GM12874 (cell line): ENCODE measurements at regions not wholly inside any gene's neighbourhood (a gene's known extent, or its start where the extent isn't known, plus 50 kb on each side); places are given as distances from the start of the nearest gene placed in this dataset.

ENCODE experiments used
- TF ChIP-seq, protein P1 (sequence below): IDR thresholded peaks from 2 replicates; pipeline ENCODE4 v1.5.1; 2011; ENCODE audit warnings: low read depth, mild to moderate bottlenecking, control low read depth, low read length, moderate library complexity; ENCODE audit not compliant: insufficient read depth

DNA sequence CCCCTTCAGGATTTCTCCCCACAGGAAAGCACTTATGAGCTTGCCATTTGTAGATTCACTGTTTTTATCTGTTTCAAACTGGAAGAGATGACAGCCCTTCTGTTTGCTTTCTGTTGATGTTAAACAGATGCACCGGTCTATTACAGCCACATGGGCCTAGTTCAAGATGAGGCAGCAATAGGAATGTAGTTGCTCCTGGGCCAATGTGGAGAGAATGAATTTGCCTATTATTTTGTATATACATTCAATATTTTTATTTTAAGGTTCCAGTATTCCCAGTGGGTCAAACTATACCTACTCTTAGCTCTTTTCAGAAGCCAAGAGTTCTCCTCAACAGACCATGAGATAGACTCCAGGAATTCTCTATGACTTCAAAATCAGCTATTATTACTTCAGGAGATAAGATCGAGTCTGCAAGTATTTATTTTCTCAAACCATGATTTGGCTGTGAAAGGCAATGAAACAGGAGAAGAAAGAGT is 461.6 kb downstream of the RASEF start:
- TF ChIP-seq, protein P1, sequence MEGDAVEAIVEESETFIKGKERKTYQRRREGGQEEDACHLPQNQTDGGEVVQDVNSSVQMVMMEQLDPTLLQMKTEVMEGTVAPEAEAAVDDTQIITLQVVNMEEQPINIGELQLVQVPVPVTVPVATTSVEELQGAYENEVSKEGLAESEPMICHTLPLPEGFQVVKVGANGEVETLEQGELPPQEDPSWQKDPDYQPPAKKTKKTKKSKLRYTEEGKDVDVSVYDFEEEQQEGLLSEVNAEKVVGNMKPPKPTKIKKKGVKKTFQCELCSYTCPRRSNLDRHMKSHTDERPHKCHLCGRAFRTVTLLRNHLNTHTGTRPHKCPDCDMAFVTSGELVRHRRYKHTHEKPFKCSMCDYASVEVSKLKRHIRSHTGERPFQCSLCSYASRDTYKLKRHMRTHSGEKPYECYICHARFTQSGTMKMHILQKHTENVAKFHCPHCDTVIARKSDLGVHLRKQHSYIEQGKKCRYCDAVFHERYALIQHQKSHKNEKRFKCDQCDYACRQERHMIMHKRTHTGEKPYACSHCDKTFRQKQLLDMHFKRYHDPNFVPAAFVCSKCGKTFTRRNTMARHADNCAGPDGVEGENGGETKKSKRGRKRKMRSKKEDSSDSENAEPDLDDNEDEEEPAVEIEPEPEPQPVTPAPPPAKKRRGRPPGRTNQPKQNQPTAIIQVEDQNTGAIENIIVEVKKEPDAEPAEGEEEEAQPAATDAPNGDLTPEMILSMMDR = no peak

DNA sequence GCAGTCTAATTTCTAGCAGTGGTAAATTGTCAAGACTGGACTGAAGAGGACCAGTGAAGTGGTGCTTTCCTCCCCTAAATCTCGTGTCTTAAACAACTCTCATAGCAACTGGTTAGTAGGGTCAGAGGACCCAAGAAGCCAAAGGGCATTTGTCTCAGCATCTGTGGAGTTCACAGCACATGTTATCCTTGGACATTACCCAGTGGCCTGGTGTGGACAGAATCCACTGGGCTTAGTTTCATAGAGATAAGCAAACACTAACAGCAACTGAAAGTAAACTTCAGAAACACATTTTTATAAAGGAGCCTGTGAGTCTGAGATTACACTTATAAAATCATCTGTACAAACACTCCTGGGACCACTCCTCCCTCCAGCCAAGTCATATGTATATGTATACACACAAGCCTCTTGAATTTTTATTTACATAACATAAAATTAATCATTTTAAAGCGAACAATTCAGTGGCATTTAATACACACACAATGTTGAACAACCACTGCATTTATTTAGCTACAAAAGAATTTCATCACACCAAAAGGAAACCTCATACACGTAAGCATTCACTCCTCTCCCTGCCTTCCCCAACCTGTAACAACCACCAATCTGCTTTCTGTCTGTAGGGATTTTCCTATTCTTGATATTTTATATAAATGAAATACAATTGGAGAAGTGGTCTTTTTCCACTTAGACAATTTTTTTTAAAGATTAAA is 457.8 kb downstream of the RASEF start:
- TF ChIP-seq, protein P1 = no peak

DNA sequence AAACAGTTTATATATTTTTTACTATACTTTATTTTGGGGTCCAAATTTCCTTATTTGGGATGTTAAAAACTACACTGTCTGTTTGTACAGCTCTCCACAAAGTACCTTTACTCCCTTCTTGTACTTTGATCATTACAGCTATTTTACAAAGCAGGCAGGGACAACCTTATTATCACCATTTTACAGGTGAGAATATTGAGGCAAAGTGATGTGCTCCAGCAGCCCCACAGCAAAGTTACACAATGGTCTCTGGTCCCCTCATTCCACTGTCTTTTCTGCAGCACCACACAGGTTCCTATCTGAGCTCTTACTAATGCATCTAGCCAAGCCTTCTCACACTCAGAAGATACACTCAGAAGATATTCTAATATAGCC is 457.3 kb downstream of the RASEF start:
- TF ChIP-seq, protein P1 = no peak

DNA sequence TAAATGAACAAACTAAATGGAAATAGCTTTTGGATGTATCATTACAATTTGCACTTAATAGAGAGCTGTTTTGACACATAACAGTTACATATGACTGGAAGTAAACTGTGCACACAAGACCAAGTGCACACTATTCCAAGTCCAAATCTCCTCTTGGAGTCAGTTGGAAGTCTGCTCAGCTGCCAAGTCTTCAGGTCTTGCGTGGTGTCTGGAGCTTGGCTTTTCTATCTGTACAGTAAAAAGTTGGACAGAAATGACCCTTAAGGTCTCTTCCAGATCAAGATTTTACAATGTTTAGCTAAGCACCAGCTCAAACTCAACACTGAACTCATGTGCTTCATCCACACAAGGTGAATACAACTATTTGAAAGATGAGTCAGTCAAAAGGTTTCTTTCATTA is 456.9 kb downstream of the RASEF start:
- TF ChIP-seq, protein P1 = no peak

DNA sequence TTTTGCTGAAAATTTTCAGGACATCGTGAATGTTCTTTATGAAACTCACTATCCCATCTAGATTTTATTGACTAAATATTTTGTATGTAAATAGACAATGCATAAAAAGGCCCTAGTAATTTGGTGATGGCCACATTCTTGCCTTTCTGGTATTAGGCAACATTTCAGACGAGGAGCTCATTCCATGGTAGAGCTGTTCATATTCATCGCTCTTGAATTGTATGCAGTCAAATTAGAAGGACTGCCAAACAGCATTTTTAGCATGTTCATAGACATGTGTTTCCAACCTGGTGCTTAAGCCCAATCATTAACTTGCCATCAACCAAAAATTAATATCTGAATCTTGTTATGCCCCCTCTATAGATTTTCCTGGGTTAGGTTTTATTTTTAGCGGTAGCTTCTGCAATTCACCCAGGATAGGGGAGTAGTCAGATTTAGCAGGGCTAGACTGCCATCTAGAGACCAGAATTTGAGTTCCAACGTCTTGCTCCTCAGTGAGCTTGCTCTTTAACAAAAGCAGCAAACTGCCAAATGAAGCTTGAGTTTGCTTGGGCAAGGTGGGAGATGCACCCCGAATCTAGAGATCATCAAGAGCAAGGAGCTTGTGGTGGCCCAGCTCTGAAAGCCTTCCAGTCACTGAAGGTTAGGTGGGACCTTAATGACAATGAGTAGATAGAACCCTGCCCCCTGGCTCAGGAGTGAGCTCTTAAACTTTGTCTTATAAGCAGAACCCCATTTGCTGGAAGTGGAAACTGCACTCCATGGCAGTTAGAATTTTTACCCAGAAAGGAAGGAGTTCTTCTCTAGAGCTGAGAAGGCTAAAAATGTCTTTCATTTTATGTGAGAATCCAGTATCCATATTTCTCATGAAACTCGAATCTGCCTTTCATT is 456.2 kb downstream of the RASEF start:
- TF ChIP-seq, protein P1 = 0 out of 2 replicates have a peak, but pooled peaks have one; percentile 3

DNA sequence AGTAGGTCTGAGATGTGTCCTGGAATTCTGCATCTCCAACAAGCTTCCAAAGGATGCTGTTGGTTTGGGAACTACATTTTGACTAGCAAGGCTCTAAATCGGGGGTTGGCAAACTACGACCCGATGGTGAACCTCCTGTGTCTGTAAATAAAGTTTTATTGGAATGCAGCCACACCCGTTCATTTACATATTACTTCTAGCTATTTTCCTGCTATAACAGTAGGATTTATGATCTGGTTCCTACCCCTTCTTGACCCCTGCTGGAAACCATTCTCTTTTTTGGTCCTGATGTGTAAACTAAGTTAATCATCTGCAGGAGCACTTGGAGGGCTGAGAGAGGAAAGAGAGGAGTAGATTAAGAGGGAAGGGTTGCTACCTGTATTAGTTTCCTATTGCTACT is 454.5 kb downstream of the RASEF start:
- TF ChIP-seq, protein P1 = no peak

DNA sequence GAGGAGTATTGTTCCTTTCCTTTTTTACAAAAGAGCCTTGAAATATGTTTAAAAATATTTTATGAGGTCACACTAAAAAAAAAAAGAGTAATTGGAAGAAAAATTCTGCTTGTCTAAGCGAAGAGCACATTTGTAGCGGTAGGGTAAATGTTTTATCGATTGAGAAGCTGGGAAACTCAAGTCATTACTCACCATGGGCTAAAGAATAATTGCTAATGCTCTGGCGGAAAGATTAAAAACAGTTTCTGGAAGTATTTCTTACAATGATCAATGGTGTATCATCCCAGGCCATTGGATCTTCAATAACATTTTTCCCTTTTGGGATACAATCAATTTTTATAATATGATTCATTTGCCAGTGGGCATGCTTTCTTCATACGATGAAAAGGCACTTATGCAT is 450.0 kb downstream of the RASEF start:
- TF ChIP-seq, protein P1 = no peak
